ENCODE measurements at regions not wholly inside any gene's neighbourhood (a gene's known extent, or its start where the extent isn't known, plus 50 kb on each side); places are given as distances from the start of the nearest gene placed in this dataset.

- TF ChIP-seq CTCF (IDR thresholded peaks at IDR 0.05; ENCODE audit: control extremely low read depth in 1 of 3, insufficient read depth in 1 of 3, low read depth in 1 of 3, low read length in 3 of 3) (no peak), RFX5 (IDR thresholded peaks at IDR 0.05; ENCODE audit: borderline replicate concordance, low read depth, low read length) (no peak), POLR2A (IDR thresholded peaks at IDR 0.05; ENCODE audit: control extremely low read depth in 1 of 2, low read depth in 2 of 2, low read length in 2 of 2) (no peak), JUND (IDR thresholded peaks at IDR 0.05; ENCODE audit: low read length) (no peak), CHD1 (IDR thresholded peaks at IDR 0.05; ENCODE audit: low read depth, low read length) (no peak), CBX5 (IDR thresholded peaks at IDR 0.05; ENCODE audit: low read depth, low read length) (no peak), CEBPB (IDR thresholded peaks at IDR 0.05; ENCODE audit: low read depth, low read length) (no peak)
Measured at GRCh38 chrX:127596882-127597281, 455.3 kb downstream of the ACTRT1 start.
